Lower leg skin (tissue), 3 donors: ENCODE measurements at regions not wholly inside any gene's neighbourhood (a gene's known extent, or its start where the extent isn't known, plus 50 kb on each side); places are given as distances from the start of the nearest gene placed in this dataset.

Experiments used
- CTCF ChIP-seq, 3 donors: fragments of 450-650 bp; IDR thresholded peaks; one replicate each; pipeline ENCODE4 v1.5.1; 2016; ENCODE audit warnings: antibody characterized with exemption in 3 of 3, mild to moderate bottlenecking in 3 of 3, moderate library complexity in 2 of 3
- POLR2A ChIP-seq, 2 donors: fragments of 450-650 bp; IDR thresholded peaks; one replicate each; pipeline ENCODE4 v1.6.1; 2016 to 2017; ENCODE audit warnings: antibody characterized with exemption in 2 of 2, mild to moderate bottlenecking in 1 of 2, moderate library complexity in 1 of 2

- TF ChIP-seq POLR2A (IDR thresholded peaks at IDR 0.05) (no peak), CTCF (IDR thresholded peaks at IDR 0.05) (no peak)
Observed at GRCh38 chr3:104214277-104214676, 1152.4 kb upstream of the ALCAM start.
